H1 (cell line): ENCODE measurements at regions not wholly inside any gene's neighbourhood (a gene's known extent, or its start where the extent isn't known, plus 50 kb on each side); places are given as distances from the start of the nearest gene placed in this dataset.

Source experiments
- CTCF ChIA-PET: fragments of 300-600 bp; sonication (Branson Sonifier 250); formaldehyde crosslinking; loops from one replicate; lab custom pipeline; 2021; ENCODE audit not compliant: partially characterized antibody; lab: Charles Lee
- POLR2A ChIA-PET: fragments of 300-600 bp; sonication (Branson Sonifier 250); formaldehyde crosslinking; loops from one replicate; lab custom pipeline; 2021; ENCODE audit warnings: inconsistent platforms; ENCODE audit not compliant: partially characterized antibody; lab: Charles Lee
- DNase-seq, 2 experiments: peaks; one replicate each; pipeline versions ENCODE4 v3.0.0 to v3.0.0-alpha.2; 2010 to 2022; ENCODE audit warnings: low spot score in 2 of 2, low read depth in 1 of 2, mixed read lengths in 1 of 2
- FAIRE-seq: peaks from 2 replicates; lab custom pipeline; 2011; peaks lifted over from hg19 to GRCh38; lab: Jason Lieb, UNC
- H2AFZ ChIP-seq: 2 replicates; pipeline ENCODE4 v1.8.1; 2012; ENCODE audit warnings: low read length, inconsistent platforms
- H2AK5ac ChIP-seq: 2 replicates; pipeline ENCODE4 v1.6.1; 2013; ENCODE audit warnings: low read depth, low read length
- H2BK120ac ChIP-seq: replicated peaks from 2 replicates; pipeline ENCODE3; 2013; ENCODE audit warnings: low read depth, low read length, inconsistent platforms
- H2BK12ac ChIP-seq: 2 replicates; pipeline ENCODE4 v1.6.1; 2013; ENCODE audit warnings: low read depth, low read length
- H2BK15ac ChIP-seq: 2 replicates; pipeline ENCODE4 v1.6.1; 2013; ENCODE audit warnings: low read length
- H2BK20ac ChIP-seq: 2 replicates; pipeline ENCODE4 v1.6.1; 2013; ENCODE audit warnings: low read length
- H2BK5ac ChIP-seq: 2 replicates; pipeline ENCODE4 v1.6.1; 2013; ENCODE audit warnings: low read depth, low read length
- H3K14ac ChIP-seq: 2 replicates; pipeline ENCODE4 v1.6.1; 2013; ENCODE audit warnings: inconsistent platforms; ENCODE audit not compliant: insufficient read length
- H3K18ac ChIP-seq: 2 replicates; pipeline ENCODE4 v1.6.1; 2013; ENCODE audit warnings: low read length; ENCODE audit errors: extremely low read depth
- H3K23ac ChIP-seq: 2 replicates; pipeline ENCODE4 v1.6.1; 2013; ENCODE audit warnings: inconsistent platforms; ENCODE audit not compliant: insufficient read length
- H3K23me2 ChIP-seq: 2 replicates; pipeline ENCODE4 v1.6.1; 2013; ENCODE audit warnings: low read depth, low read length
- H3K27ac ChIP-seq: 2 replicates; pipeline ENCODE4 v1.6.1; 2011; ENCODE audit warnings: low read depth, low read length, inconsistent platforms
- H3K27me3 ChIP-seq, 4 experiments: replicated peaks in 1 of 4; 1 replicate in 1 of 4; 2 replicates in 3 of 4; pipeline versions ENCODE4 v1.6.1 to v1.8.1; 2011 to 2013; ENCODE audit warnings: low read length in 3 of 4, mild to moderate bottlenecking in 3 of 4, inconsistent platforms in 2 of 4, mixed read lengths in 2 of 4, moderate library complexity in 1 of 4; ENCODE audit not compliant: control insufficient read depth in 3 of 4, insufficient read depth in 3 of 4; ENCODE audit errors: extremely low read depth in 1 of 4
- H3K36me3 ChIP-seq, 4 experiments: 2 replicates each; pipeline versions ENCODE4 v1.6.1 to v1.8.1; 2011 to 2013; ENCODE audit warnings: mild to moderate bottlenecking in 4 of 4, low read length in 3 of 4, moderate library complexity in 2 of 4, control low read depth in 1 of 4, inconsistent platforms in 1 of 4; ENCODE audit not compliant: insufficient read depth in 4 of 4, control insufficient read depth in 2 of 4
- H3K4ac ChIP-seq: replicated peaks from 2 replicates; pipeline ENCODE3; 2013; ENCODE audit warnings: low read length, low read depth, mixed read lengths, inconsistent platforms; ENCODE audit not compliant: insufficient read length
- H3K4me1 ChIP-seq, 4 experiments: replicated peaks in 1 of 4; 1 replicate in 1 of 4; 2 replicates in 3 of 4; pipeline versions ENCODE4 v1.6.1 to v1.8.1; 2011 to 2013; ENCODE audit warnings: low read length in 3 of 4, inconsistent platforms in 2 of 4, mixed read lengths in 1 of 4; ENCODE audit not compliant: insufficient read depth in 4 of 4, control insufficient read depth in 3 of 4
- H3K4me2 ChIP-seq, 2 experiments: 2 replicates each; pipeline versions ENCODE4 v1.6.1 to v1.8.1; 2011 to 2013; ENCODE audit warnings: low read depth in 2 of 2, low read length in 2 of 2, control low read depth in 1 of 2, inconsistent platforms in 1 of 2, mild to moderate bottlenecking in 1 of 2; ENCODE audit not compliant: insufficient read depth in 1 of 2
- H3K4me3 ChIP-seq, 4 experiments: fragments of 200-600, 300-600 bp in 1 of 4; sonication (generic), shearing (Covaris generic), sonication (Bioruptor Twin) in 1 of 4; 2 replicates each; pipeline versions ENCODE4 v1.5.1 to v1.8.1; 2011 to 2016; ENCODE audit warnings: low read length in 4 of 4, low read depth in 3 of 4, control low read depth in 2 of 4, inconsistent platforms in 2 of 4, mild to moderate bottlenecking in 2 of 4, mixed read lengths in 1 of 4, moderate library complexity in 1 of 4; ENCODE audit not compliant: insufficient read depth in 2 of 4; ENCODE audit errors: extremely low read depth in 1 of 4
- H3K56ac ChIP-seq: replicated peaks from 2 replicates; pipeline ENCODE3; 2013; ENCODE audit warnings: low read depth, mild to moderate bottlenecking, mixed read lengths, low read length, inconsistent platforms; ENCODE audit not compliant: insufficient read length
- H3K79me1 ChIP-seq: 2 replicates; pipeline ENCODE4 v1.6.1; 2013; ENCODE audit warnings: low read depth, low read length, control low read depth
- H3K79me2 ChIP-seq, 2 experiments: 2 replicates each; pipeline versions ENCODE4 v1.6.1 to v1.8.1; 2012 to 2013; ENCODE audit warnings: low read length in 2 of 2, mild to moderate bottlenecking in 2 of 2, inconsistent platforms in 1 of 2; ENCODE audit not compliant: insufficient read depth in 2 of 2, control insufficient read depth in 1 of 2
- H3K9ac ChIP-seq, 4 experiments: replicated peaks in 1 of 4; 1 replicate in 1 of 4; 2 replicates in 3 of 4; pipeline versions ENCODE4 v1.6.1 to v1.8.1; 2011 to 2013; ENCODE audit warnings: low read depth in 3 of 4, low read length in 3 of 4, control low read depth in 2 of 4, mild to moderate bottlenecking in 2 of 4, moderate library complexity in 2 of 4, inconsistent platforms in 1 of 4; ENCODE audit errors: extremely low read depth in 1 of 4
- H3K9me3 ChIP-seq, 2 experiments: 2 replicates each; pipeline versions ENCODE4 v1.6.1 to v1.8.1; 2012 to 2013; ENCODE audit warnings: mild to moderate bottlenecking in 2 of 2, moderate library complexity in 2 of 2, control low read depth in 1 of 2, inconsistent platforms in 1 of 2, low read depth in 1 of 2, low read length in 1 of 2, mixed read lengths in 1 of 2; ENCODE audit not compliant: insufficient read depth in 2 of 2
- H4K20me1 ChIP-seq, 2 experiments: replicated peaks in 1 of 2; 2 replicates each; pipeline versions ENCODE3 to v1.8.1; 2011 to 2013; ENCODE audit warnings: inconsistent platforms in 2 of 2, low read length in 2 of 2, mild to moderate bottlenecking in 1 of 2; ENCODE audit not compliant: insufficient read depth in 2 of 2, control insufficient read depth in 1 of 2
- H4K5ac ChIP-seq: 2 replicates; pipeline ENCODE4 v1.6.1; 2013; ENCODE audit warnings: low read length, low read depth, mixed read lengths, inconsistent platforms; ENCODE audit not compliant: insufficient read length
- H4K8ac ChIP-seq: 2 replicates; pipeline ENCODE4 v1.8.0; 2013; ENCODE audit warnings: mild to moderate bottlenecking, moderate library complexity, low read length, inconsistent platforms; ENCODE audit not compliant: insufficient read depth; ENCODE audit errors: extremely low read depth
- H4K91ac ChIP-seq: replicated peaks from 2 replicates; pipeline ENCODE3; 2013; ENCODE audit warnings: low read length, mixed read lengths, inconsistent platforms; ENCODE audit not compliant: insufficient read length
- BCL11A ChIP-seq, 2 experiments: IDR thresholded peaks; one replicate each; pipeline ENCODE4 v1.6.1; 2011; ENCODE audit warnings: low read depth in 2 of 2, low read length in 2 of 2, mild to moderate bottlenecking in 2 of 2
- EGR1 ChIP-seq: IDR thresholded peaks from 2 replicates; pipeline ENCODE4 v1.6.1; 2011; ENCODE audit warnings: low read depth, low read length, borderline replicate concordance
- GABPA ChIP-seq: IDR thresholded peaks from 2 replicates; pipeline ENCODE4 v1.6.1; 2011; ENCODE audit warnings: mild to moderate bottlenecking, low read length, moderate library complexity, borderline replicate concordance; ENCODE audit not compliant: insufficient read depth
- GTF2F1 ChIP-seq: IDR thresholded peaks from 2 replicates; pipeline ENCODE4 v1.6.1; 2012; ENCODE audit warnings: low read depth, low read length, improper control_type of control experiment, borderline replicate concordance
- HDAC2 ChIP-seq, 2 experiments: fragments of 300-600 bp in 1 of 2; sonication (generic) in 1 of 2; IDR thresholded peaks; 2 replicates each; pipeline ENCODE4 v1.6.1; 2011 to 2012; ENCODE audit warnings: low read depth in 2 of 2, low read length in 2 of 2, mild to moderate bottlenecking in 2 of 2, moderate library complexity in 2 of 2, borderline replicate concordance in 1 of 2, inconsistent platforms in 1 of 2
- KDM5A ChIP-seq: fragments of 200-600 bp; IDR thresholded peaks from 2 replicates; pipeline ENCODE4 v1.7.1; 2012; ENCODE audit warnings: mild to moderate bottlenecking, low read length, inconsistent platforms, mixed read lengths
- POU5F1 ChIP-seq: IDR thresholded peaks from 2 replicates; pipeline ENCODE4 v1.6.1; 2011; ENCODE audit warnings: low read depth, mild to moderate bottlenecking, low read length, moderate library complexity
- RBBP5 ChIP-seq: IDR thresholded peaks from 2 replicates; pipeline ENCODE4 v1.7.1; 2012; ENCODE audit warnings: low read depth, mild to moderate bottlenecking, inconsistent platforms, low read length, moderate library complexity, borderline replicate concordance
- RNF2 ChIP-seq: fragments of 200-900, 300-1000 bp; sonication (generic); IDR thresholded peaks from 2 replicates; pipeline ENCODE4 v1.7.1; 2016; ENCODE audit warnings: borderline replicate concordance, low read depth, mild to moderate bottlenecking, antibody characterized with exemption, low read length; ENCODE audit not compliant: poor library complexity, severe bottlenecking; ENCODE audit errors: missing control alignments
- SP4 ChIP-seq: IDR thresholded peaks from 2 replicates; pipeline ENCODE4 v1.6.1; 2012; ENCODE audit warnings: low read length, inconsistent platforms
- TAF1 ChIP-seq: IDR thresholded peaks from 2 replicates; pipeline ENCODE4 v1.6.1; 2011; ENCODE audit warnings: mild to moderate bottlenecking, low read depth, low read length
- TAF7 ChIP-seq: optimal IDR thresholded peaks from 2 replicates; pipeline ENCODE3; 2011; ENCODE audit warnings: low read depth, mild to moderate bottlenecking, inconsistent platforms, low read length, moderate library complexity, borderline replicate concordance
- WGBS, 2 experiments: shearing (Covaris generic) in 1 of 2; methylation state at CpG; one replicate each; pipeline versions ENCODE4 v1.1.6 to v1.1.7; 2013 to 2015; ENCODE audit warnings: low lambda C conversion rate in 2 of 2, mixed read lengths in 2 of 2, inconsistent platforms in 1 of 2, low coverage in 1 of 2, missing lambda C conversion rate in 1 of 2; ENCODE audit not compliant: insufficient replicate concordance in 2 of 2, insufficient coverage in 1 of 2, insufficient read length in 1 of 2; ENCODE audit errors: extremely low coverage in 1 of 2, missing lambda C conversion rate in 1 of 2; 5-methylcytosine and 5-hydroxymethylcytosine counted together
- TF ChIP-seq, protein P1 (sequence below): IDR thresholded peaks from 2 replicates; pipeline ENCODE4 v1.6.1; 2012; ENCODE audit warnings: low read length, inconsistent platforms

DNA sequence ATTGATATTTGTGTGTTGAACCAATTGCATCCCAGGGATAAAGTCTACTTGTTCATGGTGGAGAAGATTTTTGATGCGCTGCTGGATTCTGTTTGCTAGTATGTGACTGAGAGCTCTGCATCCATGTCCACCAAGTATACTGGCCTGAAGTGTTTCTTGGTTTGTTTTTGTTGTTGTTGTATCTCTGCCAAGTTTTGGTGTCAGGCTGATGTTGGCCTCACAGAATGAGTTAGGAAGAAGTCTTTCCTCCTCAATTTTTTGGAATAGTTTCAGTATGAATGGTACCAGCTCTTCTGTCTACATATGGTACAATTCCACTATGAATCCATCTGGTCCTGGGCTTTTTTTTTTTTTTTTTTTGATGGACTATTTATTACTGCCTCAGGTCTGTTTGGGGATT is 50.9 kb upstream of the OSTN start:
- no peak overlapping the region for H3K18ac ChIP-seq
- FAIRE-seq (no peak), DNase-seq (no peak)
- H3K36me3 ChIP-seq: no peaks in the 10 kb centered on the region
- no peaks in the 10 kb centered on the region for H3K79me1 ChIP-seq
- H4K20me1 ChIP-seq: no peaks in the 10 kb centered on the region
- H4K91ac ChIP-seq: no peak overlapping the region
- no peak overlapping the region for H2AFZ ChIP-seq
- H3K9me3 ChIP-seq: no peaks in the 10 kb centered on the region
- H3K4ac ChIP-seq: no peak overlapping the region
- no peaks in the 10 kb centered on the region for H3K27me3 ChIP-seq
- H3K4me2 ChIP-seq: no peak overlapping the region
- no peak overlapping the region for H3K9ac ChIP-seq
- H3K56ac ChIP-seq: no peak overlapping the region
- no peak overlapping the region for H4K5ac ChIP-seq
- H3K79me2 ChIP-seq: no peaks in the 10 kb centered on the region
- H4K8ac ChIP-seq: no peak overlapping the region
- CTCF ChIA-PET: interaction anchor here (0.6 to 0.9 kb wide), 2 partner anchors 33 to 1212 kb away, joined by 3 read pairs; no protein-coding TSS in a partner anchor
- POLR2A ChIA-PET: no interaction called here
- no peak overlapping the region for H2BK120ac ChIP-seq
- no peak overlapping the region for H3K14ac ChIP-seq
- H3K4me3 ChIP-seq: no peak overlapping the region
- no peaks in the 10 kb centered on the region for H3K4me1 ChIP-seq
- H3K23ac ChIP-seq: no peak overlapping the region
- no peak overlapping the region for H2AK5ac ChIP-seq
- H3K23me2 ChIP-seq: no peaks in the 10 kb centered on the region
- H2BK12ac ChIP-seq: no peak overlapping the region
- H2BK15ac ChIP-seq: no peak overlapping the region
- no peak overlapping the region for H3K27ac ChIP-seq
- H2BK5ac ChIP-seq: no peak overlapping the region
- WGBS, 2 experiments: 95% methylated on average over 1 of the region's 1 CpG; no CpG with 5 or more reads in 1 of the 2 experiments
- H2BK20ac ChIP-seq: no peak overlapping the region
- TF ChIP-seq KDM5A: no peak
- no peak for TF ChIP-seq GABPA
- no peak for TF ChIP-seq HDAC2 (IDR thresholded peaks at IDR 0.05; ENCODE audit: borderline replicate concordance in 1 of 2, low read depth in 2 of 2, low read length in 2 of 2)
- TF ChIP-seq TAF1: no peak
- TF ChIP-seq TAF7: no peak
- no peak for TF ChIP-seq EGR1
- TF ChIP-seq POU5F1: no peak
- TF ChIP-seq RBBP5: no peak
- TF ChIP-seq SP4: no peak
- TF ChIP-seq, protein P1, sequence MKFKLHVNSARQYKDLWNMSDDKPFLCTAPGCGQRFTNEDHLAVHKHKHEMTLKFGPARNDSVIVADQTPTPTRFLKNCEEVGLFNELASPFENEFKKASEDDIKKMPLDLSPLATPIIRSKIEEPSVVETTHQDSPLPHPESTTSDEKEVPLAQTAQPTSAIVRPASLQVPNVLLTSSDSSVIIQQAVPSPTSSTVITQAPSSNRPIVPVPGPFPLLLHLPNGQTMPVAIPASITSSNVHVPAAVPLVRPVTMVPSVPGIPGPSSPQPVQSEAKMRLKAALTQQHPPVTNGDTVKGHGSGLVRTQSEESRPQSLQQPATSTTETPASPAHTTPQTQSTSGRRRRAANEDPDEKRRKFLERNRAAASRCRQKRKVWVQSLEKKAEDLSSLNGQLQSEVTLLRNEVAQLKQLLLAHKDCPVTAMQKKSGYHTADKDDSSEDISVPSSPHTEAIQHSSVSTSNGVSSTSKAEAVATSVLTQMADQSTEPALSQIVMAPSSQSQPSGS: no peak
- no peak for TF ChIP-seq BCL11A (IDR thresholded peaks at IDR 0.05; ENCODE audit: low read depth in 2 of 2, low read length in 2 of 2)
- no peak for TF ChIP-seq RNF2
- TF ChIP-seq GTF2F1: no peak
